OCI-LY3 (cell line): ENCODE measurements at regions not wholly inside any gene's neighbourhood (a gene's known extent, or its start where the extent isn't known, plus 50 kb on each side); places are given as distances from the start of the nearest gene placed in this dataset.

Experiments used
- H2AFZ ChIP-seq: fragments of 200-600, 300-600 bp; shearing (Covaris generic); 2 replicates; pipeline ENCODE4 v1.6.0; 2014; ENCODE audit warnings: antibody characterized with exemption, low read depth, low read length
- H3K27ac ChIP-seq: fragments of 200-600, 300-600 bp; sonication (generic); 2 replicates; pipeline ENCODE4 v1.5.1; 2014; ENCODE audit warnings: mild to moderate bottlenecking, low read length, moderate library complexity, mixed read lengths
- H3K27me3 ChIP-seq: fragments of 200-600, 300-600 bp; sonication (generic); 2 replicates; pipeline ENCODE4 v1.6.1; 2014; ENCODE audit warnings: low read depth, low read length, mixed read lengths
- H3K36me3 ChIP-seq: fragments of 200-600, 300-600 bp; sonication (generic); replicated peaks from 2 replicates; pipeline ENCODE3; 2014; ENCODE audit warnings: low read depth, low read length, mixed read lengths
- H3K4me1 ChIP-seq: fragments of 300-600, 200-600 bp; sonication (generic); 2 replicates; pipeline ENCODE4 v1.6.1; 2014; ENCODE audit warnings: low read length, mixed read lengths
- H3K4me2 ChIP-seq: fragments of 200-600, 300-600 bp; sonication (generic); 2 replicates; pipeline ENCODE4 v1.6.1; 2014; ENCODE audit warnings: low read length, mixed read lengths
- H3K4me3 ChIP-seq: fragments of 300-600, 200-600 bp; sonication (generic); 2 replicates; pipeline ENCODE4 v1.5.1; 2014; ENCODE audit warnings: antibody characterized with exemption, mild to moderate bottlenecking, low read length, moderate library complexity
- H3K79me2 ChIP-seq: fragments of 300-600, 200-600 bp; shearing (Covaris generic); 2 replicates; pipeline ENCODE4 v1.6.1; 2014; ENCODE audit warnings: mild to moderate bottlenecking, low read length, mixed read lengths
- H3K9ac ChIP-seq: fragments of 300-600, 200-600 bp; shearing (Covaris generic); 2 replicates; pipeline ENCODE4 v1.6.0; 2014; ENCODE audit warnings: mild to moderate bottlenecking, low read length, moderate library complexity
- H3K9me3 ChIP-seq: fragments of 200-600, 300-600 bp; shearing (Covaris generic); 2 replicates; pipeline ENCODE4 v1.6.1; 2014; ENCODE audit warnings: low read length, mixed read lengths; ENCODE audit not compliant: insufficient read depth
- H4K20me1 ChIP-seq: fragments of 200-600, 300-600 bp; sonication (generic); 2 replicates; pipeline ENCODE4 v1.6.1; 2016; ENCODE audit warnings: low read length, mixed read lengths; ENCODE audit not compliant: insufficient read depth
- EZH2phosphoT487 ChIP-seq: fragments of 200-600 bp; shearing (Covaris generic); IDR thresholded peaks from 2 replicates; pipeline ENCODE4 v1.6.1; 2018; ENCODE audit warnings: antibody characterized with exemption, mixed run types, low read depth
- TF ChIP-seq, protein P1 (sequence below): fragments of 200-600, 300-600 bp; sonication (generic); IDR thresholded peaks from 2 replicates; pipeline ENCODE4 v1.5.1; 2014; ENCODE audit warnings: antibody characterized with exemption, low read length, low read depth

GRCh38 chr5:110354311-110354710 lies 372.2 kb downstream of the TMEM232 start:
- TF ChIP-seq, protein P1, sequence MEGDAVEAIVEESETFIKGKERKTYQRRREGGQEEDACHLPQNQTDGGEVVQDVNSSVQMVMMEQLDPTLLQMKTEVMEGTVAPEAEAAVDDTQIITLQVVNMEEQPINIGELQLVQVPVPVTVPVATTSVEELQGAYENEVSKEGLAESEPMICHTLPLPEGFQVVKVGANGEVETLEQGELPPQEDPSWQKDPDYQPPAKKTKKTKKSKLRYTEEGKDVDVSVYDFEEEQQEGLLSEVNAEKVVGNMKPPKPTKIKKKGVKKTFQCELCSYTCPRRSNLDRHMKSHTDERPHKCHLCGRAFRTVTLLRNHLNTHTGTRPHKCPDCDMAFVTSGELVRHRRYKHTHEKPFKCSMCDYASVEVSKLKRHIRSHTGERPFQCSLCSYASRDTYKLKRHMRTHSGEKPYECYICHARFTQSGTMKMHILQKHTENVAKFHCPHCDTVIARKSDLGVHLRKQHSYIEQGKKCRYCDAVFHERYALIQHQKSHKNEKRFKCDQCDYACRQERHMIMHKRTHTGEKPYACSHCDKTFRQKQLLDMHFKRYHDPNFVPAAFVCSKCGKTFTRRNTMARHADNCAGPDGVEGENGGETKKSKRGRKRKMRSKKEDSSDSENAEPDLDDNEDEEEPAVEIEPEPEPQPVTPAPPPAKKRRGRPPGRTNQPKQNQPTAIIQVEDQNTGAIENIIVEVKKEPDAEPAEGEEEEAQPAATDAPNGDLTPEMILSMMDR: no peak
- TF ChIP-seq EZH2phosphoT487: no peak
- Histone ChIP-seq H3K36me3 (no peaks in the 10 kb centered on the region), H3K4me3 (no peak overlapping the region), H3K4me2 (no peak overlapping the region), H2AFZ (no peak overlapping the region), H3K79me2 (no peaks in the 10 kb centered on the region), H3K9me3 (no peaks in the 10 kb centered on the region), H4K20me1 (no peaks in the 10 kb centered on the region), H3K27ac (no peak overlapping the region), H3K4me1 (no peaks in the 10 kb centered on the region), H3K27me3 (no peaks in the 10 kb centered on the region), H3K9ac (no peak overlapping the region)

- H3K79me2 ChIP-seq: no peaks in the 10 kb centered on the region
- H4K20me1 ChIP-seq: no peaks in the 10 kb centered on the region
- H3K27ac ChIP-seq: no peak overlapping the region
- no peaks in the 10 kb centered on the region for H3K4me1 ChIP-seq
- H3K27me3 ChIP-seq: no peaks in the 10 kb centered on the region
- H3K4me3 ChIP-seq: no peak overlapping the region
- H3K9me3 ChIP-seq: no peaks in the 10 kb centered on the region
- no peak overlapping the region for H2AFZ ChIP-seq
- TF ChIP-seq, protein P1: no peak
- TF ChIP-seq EZH2phosphoT487: no peak
- no peak overlapping the region for H3K9ac ChIP-seq
- no peak overlapping the region for H3K4me2 ChIP-seq
- H3K36me3 ChIP-seq: no peaks in the 10 kb centered on the region
Measured at GRCh38 chr5:110354915-110355644, 371.4 kb downstream of the TMEM232 start.

GRCh38 chr5:110356677-110357076 lies 369.8 kb downstream of the TMEM232 start:
- no peaks in the 10 kb centered on the region for H3K27me3 ChIP-seq
- no peak overlapping the region for H3K27ac ChIP-seq
- H2AFZ ChIP-seq: no peak overlapping the region
- H3K36me3 ChIP-seq: no peaks in the 10 kb centered on the region
- TF ChIP-seq, protein P1: no peak
- TF ChIP-seq EZH2phosphoT487: no peak
- H3K9me3 ChIP-seq: no peaks in the 10 kb centered on the region
- H3K4me2 ChIP-seq: no peak overlapping the region
- no peak overlapping the region for H3K4me3 ChIP-seq
- H4K20me1 ChIP-seq: no peaks in the 10 kb centered on the region
- no peaks in the 10 kb centered on the region for H3K79me2 ChIP-seq
- H3K4me1 ChIP-seq: no peaks in the 10 kb centered on the region
- H3K9ac ChIP-seq: no peak overlapping the region

DNA sequence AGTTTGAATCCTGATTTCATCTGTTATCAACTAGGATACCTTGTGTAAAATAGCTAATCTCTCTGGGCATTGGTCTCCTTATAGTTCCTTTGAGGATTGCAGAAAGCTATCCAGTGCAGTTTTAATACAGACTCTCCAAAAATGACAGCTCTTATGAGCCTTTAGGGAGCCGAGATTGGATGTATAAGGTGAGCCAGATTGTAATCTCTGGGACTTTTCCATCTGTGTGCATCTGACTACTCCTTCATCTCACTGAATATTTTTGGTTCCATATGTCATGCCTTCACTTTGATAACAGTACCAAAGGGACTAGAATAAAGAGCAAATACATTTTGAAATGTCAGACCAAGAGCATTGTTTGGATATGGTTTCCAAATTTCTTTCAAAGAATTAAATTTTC lies 367.2 kb downstream of the TMEM232 start:
- Histone ChIP-seq H3K9ac (no peak overlapping the region), H3K4me1 (no peaks in the 10 kb centered on the region), H3K79me2 (no peaks in the 10 kb centered on the region), H3K4me3 (no peak overlapping the region), H3K4me2 (no peak overlapping the region), H3K27ac (no peak overlapping the region), H3K9me3 (no peaks in the 10 kb centered on the region), H4K20me1 (no peaks in the 10 kb centered on the region), H3K36me3 (no peaks in the 10 kb centered on the region), H3K27me3 (no peaks in the 10 kb centered on the region), H2AFZ (no peak overlapping the region)
- no peak for TF ChIP-seq EZH2phosphoT487
- TF ChIP-seq, protein P1: no peak
